HG02588 (cell line): ENCODE measurements at regions not wholly inside any gene's neighbourhood (a gene's known extent, or its start where the extent isn't known, plus 50 kb on each side); places are given as distances from the start of the nearest gene placed in this dataset.
"Not testable (repeated sequence)": the region's sequence is repeated elsewhere in the genome, so short reads cannot be mapped to it uniquely, and the experiment has no call there.

Source experiments
- ATAC-seq: cut with Tn5 transposase; IDR thresholded peaks from one replicate; pipeline ENCODE4 v1.9.1; 2021; ENCODE audit warnings: mild to moderate bottlenecking, moderate library complexity; ENCODE audit not compliant: unreplicated experiment

DNA sequence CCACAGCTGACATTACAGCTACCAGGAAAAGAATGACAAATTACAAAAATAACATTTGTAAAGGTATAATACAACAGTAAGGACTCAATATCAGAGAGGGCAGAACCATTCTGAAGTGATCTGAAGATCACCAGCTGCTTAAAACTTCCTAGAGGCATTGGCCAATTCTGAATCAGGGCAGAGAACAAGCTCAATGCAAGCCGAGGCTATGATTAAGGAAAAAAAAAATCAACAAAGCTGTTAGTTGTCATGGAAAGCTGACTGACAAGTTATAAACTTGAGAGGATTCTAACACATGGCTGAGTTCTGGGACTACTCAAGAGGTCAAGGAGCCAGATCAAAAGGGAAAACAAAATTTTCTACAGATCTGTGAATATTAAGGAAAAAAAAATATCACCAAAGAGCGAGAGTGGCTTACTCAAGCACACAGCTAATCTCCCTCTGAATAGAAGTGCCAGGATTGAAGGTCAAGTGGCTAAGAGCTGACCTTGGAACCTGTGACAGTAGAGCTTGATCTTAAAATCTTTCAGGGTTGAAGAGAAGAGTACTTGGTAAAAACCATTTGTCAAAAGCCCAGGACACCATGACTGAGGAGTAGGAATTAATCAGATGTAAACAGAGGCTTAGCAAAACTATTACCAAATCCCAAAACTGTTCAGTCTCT lies 383.4 kb downstream of the USP25 start:
- no peak for ATAC-seq

- ATAC-seq: no peak
These were observed 385.7 kb downstream of the USP25 start for GRCh38 chr21:16115461-16115860.

GRCh38 chr21:16116069-16116468 lies 386.3 kb downstream of the USP25 start:
- ATAC-seq: no peak

GRCh38 chr21:16116798-16117197 lies 387.0 kb downstream of the USP25 start:
- ATAC-seq: no peak

DNA sequence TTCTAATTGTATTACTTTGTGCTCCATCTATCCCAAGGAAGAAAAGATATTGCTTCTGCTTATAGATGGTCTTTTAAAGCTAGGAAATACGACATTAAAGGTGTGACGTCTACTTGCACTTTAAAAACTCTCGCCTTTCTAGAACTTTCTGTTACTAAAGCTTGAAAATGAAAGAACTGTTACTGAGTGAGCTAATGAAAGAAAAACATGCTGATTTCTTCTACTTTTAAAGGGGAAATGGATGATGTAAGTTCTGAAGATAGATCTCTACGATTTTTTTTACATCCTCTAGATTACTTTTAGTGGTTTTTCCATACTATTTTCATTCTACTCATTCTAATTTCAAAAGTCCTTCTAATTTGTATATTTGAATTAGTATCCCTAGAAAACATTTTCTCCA lies 387.5 kb downstream of the USP25 start:
- ATAC-seq: no peak

DNA sequence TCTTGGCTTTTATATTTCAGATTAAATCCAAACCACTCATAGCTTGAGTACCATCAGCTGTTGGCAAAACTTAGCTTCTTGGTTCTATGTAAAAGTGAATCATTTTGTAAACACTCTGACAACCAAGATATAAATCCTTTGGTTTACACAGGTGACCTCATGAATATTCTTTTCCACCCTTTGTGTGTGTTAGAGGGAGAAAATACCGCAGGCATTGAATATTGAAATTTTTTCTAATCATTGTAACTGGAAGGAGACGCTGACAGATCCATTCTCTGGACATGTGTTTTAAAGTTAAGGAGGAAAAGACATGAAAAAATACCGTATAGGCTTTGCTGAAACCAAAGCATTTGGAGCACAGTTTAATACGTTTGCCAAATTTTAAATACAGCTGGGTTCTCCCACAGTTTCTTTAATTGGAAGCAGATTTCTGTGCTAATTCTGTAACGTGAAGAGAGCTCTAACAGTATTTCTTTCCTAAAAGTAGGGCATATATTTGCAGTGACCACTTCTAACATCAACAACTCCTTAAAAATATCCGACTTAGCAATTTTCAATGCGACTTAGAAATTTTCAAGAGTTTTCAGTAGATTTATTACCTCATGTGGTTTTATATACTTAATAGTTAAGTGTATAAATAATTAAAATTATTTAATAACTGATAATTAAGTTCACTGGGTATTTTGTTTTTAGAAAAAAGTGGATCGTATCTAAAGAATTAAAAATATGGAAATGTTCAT lies 388.2 kb downstream of the USP25 start:
- ATAC-seq: no peak

- ATAC-seq: no peak
These were observed 394.8 kb downstream of the USP25 start for GRCh38 chr21:16124378-16125138.

GRCh38 chr21:16125274-16125673 lies 395.5 kb downstream of the USP25 start:
- ATAC-seq: no peak

DNA sequence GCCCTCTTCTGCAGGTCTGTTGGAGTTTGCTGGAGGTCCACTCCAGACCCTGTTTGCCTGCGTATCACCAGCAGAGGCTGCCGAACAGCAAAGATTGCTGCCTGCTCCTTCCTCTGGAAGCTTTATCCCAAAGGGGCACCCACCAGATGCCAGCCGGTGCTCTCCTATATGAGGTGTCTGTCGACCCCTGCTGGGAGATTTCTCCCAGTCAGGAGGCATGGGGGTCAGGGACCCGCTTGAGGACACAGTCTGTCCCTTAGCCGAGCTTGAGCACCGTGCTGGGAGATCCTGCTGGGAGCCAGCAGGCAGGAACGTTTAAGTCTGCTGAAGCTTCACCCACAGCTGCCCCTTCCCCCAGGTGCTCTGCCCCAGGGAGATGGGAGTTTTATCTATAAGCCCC lies 402.7 kb downstream of the USP25 start:
- not testable (repeated sequence) for ATAC-seq

DNA sequence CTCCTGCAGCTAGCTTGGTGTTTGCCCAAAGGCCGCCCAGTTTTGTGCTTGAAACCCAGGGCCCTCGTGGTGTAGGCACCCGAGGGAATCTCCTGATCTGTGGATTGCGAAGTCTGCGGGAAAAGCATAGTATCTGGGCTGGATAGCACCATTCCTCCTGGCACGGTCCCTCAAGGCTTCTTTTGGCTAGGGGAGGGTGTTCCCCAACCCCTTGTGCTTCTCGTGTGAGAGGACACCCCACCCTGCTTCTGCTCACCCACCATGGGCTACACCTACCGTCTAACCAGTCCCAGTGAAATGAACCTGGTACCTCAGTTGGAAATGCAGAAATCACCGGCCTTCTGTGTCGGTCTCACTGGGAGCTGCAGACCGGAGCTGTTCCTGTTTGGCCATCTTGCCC lies 403.5 kb downstream of the USP25 start:
- ATAC-seq: no peak

DNA sequence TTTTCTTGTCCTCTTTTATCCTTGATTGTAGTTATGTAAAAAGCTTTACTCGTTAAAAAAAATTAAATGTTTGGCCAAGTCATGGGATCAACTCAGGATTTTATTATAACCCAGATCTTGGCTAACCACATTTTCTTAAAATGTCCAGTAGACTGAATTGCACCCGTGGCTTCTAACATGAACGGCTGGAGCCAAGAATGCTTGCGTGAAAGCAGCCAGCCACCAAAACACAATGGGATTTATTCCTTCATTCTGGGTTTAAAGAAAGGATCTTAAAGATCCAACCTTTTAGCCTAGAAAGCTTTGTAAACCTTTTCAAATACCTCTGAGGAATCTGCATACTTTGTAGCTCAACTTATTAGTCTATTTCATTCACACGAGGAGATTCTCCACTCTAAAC lies 404.4 kb downstream of the USP25 start:
- no peak for ATAC-seq

GRCh38 chr21:16137106-16137505 lies 407.3 kb downstream of the USP25 start:
- no peak for ATAC-seq

DNA sequence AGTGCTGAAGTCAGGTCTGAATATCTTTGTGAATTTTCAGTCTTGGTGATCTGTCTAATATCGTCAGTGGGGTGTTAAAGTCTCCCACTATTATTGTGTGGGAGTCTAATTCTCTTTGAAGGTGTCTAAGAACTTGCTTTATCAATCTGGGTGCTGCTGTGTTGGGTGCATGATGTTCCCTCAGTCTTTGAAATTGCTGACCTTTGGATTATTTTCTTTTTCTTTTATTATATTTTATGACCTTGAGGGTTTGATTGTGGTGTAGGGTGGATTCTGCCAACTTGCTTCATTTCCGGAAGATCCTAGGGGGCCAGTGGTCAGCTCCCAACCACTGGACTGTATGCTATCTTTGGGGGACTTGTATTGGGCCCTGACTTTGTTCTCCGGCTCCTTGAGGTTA lies 415.3 kb downstream of the USP25 start:
- no peak for ATAC-seq

GRCh38 chr21:16145479-16145878 lies 415.7 kb downstream of the USP25 start:
- no peak for ATAC-seq

DNA sequence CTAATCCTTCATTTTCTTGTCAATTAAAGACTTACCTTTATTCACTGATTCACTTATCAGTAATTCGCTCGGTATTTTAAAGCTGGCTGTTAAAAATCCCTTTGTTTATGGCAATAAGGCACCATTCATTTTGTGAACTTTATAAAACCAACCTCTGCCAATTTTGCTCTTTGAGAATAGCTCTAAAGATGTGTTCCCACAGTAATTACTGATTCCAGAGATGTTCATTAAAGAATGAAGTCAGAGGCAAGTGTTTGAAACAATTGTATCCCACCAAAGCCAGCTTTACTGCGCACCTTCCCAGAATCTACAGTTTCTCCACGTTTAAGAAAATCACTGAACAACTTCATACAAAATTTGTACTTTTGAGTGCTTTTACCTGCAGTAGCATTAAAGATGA lies 424.5 kb downstream of the USP25 start:
- no peak for ATAC-seq

- no peak for ATAC-seq
These were observed 425.3 kb downstream of the USP25 start for GRCh38 chr21:16154951-16155635.

DNA sequence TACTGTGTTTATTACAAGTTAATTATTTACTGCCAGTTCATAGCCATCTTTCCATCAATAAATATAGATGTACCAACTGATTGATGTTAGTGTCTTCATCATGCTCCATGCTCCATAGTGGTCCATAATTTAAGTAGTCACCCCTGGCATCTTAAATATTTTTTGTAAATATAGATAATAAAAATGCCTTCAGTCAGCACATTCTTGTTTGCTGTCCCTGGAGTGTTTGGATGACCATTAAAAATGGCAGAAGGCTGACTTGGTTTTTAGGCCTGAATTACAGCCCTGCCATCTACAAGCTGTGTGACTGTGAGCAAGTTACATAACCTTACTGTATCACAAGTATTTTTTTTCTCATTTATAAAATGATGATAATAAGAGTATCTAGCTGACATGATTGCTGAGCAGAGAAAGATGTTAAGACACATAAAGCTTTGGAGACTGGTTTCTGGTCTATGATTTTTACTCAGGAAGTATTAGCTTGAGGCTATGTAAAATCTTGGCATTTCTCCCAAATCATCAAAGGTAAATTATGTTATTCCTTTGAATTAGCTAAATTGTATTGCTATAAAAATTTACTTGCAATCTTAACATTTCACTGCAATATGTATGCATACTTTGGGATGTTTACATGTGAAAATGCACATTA lies 427.2 kb downstream of the USP25 start:
- ATAC-seq: no peak

GRCh38 chr21:16159213-16159970 lies 429.6 kb downstream of the USP25 start:
- ATAC-seq: no peak

DNA sequence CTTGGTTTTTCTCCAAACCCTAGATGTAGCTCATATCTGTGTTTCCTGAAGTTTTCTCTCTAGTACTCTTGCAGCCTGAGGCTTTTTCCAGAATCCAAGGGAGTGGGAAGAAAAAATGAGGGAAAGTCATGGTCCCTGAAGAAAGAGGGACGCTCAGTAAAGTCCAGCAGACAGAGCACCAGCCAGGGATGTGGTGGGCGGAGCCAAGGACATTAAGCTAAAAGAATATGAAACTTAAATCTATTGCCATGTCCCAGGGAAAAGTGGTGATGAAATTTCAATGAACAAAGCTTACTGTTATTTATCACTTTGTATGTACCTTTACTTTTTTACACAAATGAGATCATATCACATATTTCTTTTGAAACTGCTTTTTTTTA lies 430.2 kb downstream of the USP25 start:
- ATAC-seq: no peak

DNA sequence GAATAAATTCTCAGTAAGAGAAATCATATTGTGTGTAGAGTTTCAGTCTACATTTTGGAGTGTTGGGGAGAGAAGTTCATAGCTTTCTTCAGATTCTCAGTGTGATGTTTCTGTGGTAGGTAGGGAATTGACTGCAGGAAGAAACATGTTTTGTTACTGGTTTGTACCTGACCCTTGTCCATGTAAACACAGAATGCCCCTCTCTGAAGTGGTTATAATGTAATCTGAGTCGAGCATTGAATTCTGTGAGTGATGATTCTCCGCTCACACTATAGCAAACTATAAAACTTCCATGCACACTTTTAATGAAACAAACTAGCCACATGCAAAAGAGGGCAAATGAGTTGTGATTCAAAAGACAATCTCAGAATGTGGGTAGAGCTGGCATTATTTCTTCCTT lies 433.2 kb downstream of the USP25 start:
- ATAC-seq: no peak
